ENCODE measurements at regions not wholly inside any gene's neighbourhood (a gene's known extent, or its start where the extent isn't known, plus 50 kb on each side); places are given as distances from the start of the nearest gene placed in this dataset.

- no peak for TF ChIP-seq POLR2A (IDR thresholded peaks at IDR 0.05; ENCODE audit: low read depth, low read length)
- TF ChIP-seq POLR2AphosphoS5 (IDR thresholded peaks at IDR 0.05; ENCODE audit: low read depth, low read length): no peak
- no peak for TF ChIP-seq SPI1 (IDR thresholded peaks at IDR 0.05; ENCODE audit: low read depth, low read length)
These were observed 217.8 kb downstream of the PTPRC start for GRCh38 chr1:198856601-198857000.
